Ishikawa (cell line): ENCODE measurements at regions not wholly inside any gene's neighbourhood (a gene's known extent, or its start where the extent isn't known, plus 50 kb on each side); places are given as distances from the start of the nearest gene placed in this dataset.

Experiments
- CEBPB ChIP-seq: IDR thresholded peaks from 2 replicates; pipeline ENCODE4 v1.6.1; 2012
- EGR1 ChIP-seq: IDR thresholded peaks from 2 replicates; pipeline ENCODE4 v1.6.1; 2012
- EP300 ChIP-seq: IDR thresholded peaks from 2 replicates; pipeline ENCODE4 v1.6.1; 2012; ENCODE audit warnings: borderline replicate concordance
- FOXM1 ChIP-seq: IDR thresholded peaks from 2 replicates; pipeline ENCODE4 v1.6.1; 2012; ENCODE audit warnings: low read depth, borderline replicate concordance
- MAX ChIP-seq: IDR thresholded peaks from 2 replicates; pipeline ENCODE4 v1.6.1; 2012
- NFIC ChIP-seq: IDR thresholded peaks from 2 replicates; pipeline ENCODE4 v1.6.1; 2012
- TAF1 ChIP-seq: IDR thresholded peaks from 2 replicates; pipeline ENCODE4 v1.6.1; 2012; ENCODE audit warnings: low read depth, mild to moderate bottlenecking
- USF1 ChIP-seq: IDR thresholded peaks from 2 replicates; pipeline ENCODE4 v1.6.1; 2012
- ZBTB7A ChIP-seq: IDR thresholded peaks from 2 replicates; pipeline ENCODE4 v1.6.1; 2012; ENCODE audit warnings: low read depth

GRCh38 chr5:61999371-61999770 is 306.6 kb upstream of the KIF2A start:
- TF ChIP-seq EP300 (no peak), MAX (no peak), CEBPB (no peak), ZBTB7A (no peak), EGR1 (no peak), TAF1 (no peak), USF1 (no peak), FOXM1 (no peak), NFIC (no peak)
